Thyroid gland (tissue), 4 donors: ENCODE measurements at regions not wholly inside any gene's neighbourhood (a gene's known extent, or its start where the extent isn't known, plus 50 kb on each side); places are given as distances from the start of the nearest gene placed in this dataset.

ENCODE experiments used
- CTCF ChIP-seq, 6 experiments: fragments of 200-600 bp in 3 of 6; fragments of 450-650 bp in 3 of 6; sonication (generic) in 3 of 6; IDR thresholded peaks; one replicate each; pipeline ENCODE4 v1.5.1; 2016 to 2019; ENCODE audit warnings: antibody characterized with exemption in 6 of 6, mild to moderate bottlenecking in 2 of 6, inconsistent platforms in 1 of 6, moderate library complexity in 1 of 6
- POLR2A ChIP-seq, 2 donors: fragments of 450-650 bp; IDR thresholded peaks; one replicate each; pipeline ENCODE4 v1.6.1; 2017; ENCODE audit warnings: antibody characterized with exemption in 2 of 2, mild to moderate bottlenecking in 2 of 2, moderate library complexity in 1 of 2

- TF ChIP-seq CTCF (IDR thresholded peaks at IDR 0.05) (no peak), POLR2A (IDR thresholded peaks at IDR 0.05) (no peak)
These were observed 62.8 kb upstream of the HS3ST2 start for GRCh38 chr16:22751104-22751667.
